GM23338 (cell line): ENCODE measurements at regions not wholly inside any gene's neighbourhood (a gene's known extent, or its start where the extent isn't known, plus 50 kb on each side); places are given as distances from the start of the nearest gene placed in this dataset.

Experiments used
- ATAC-seq: fragments of 200-7000 bp; cut with Tn5 transposase; 3 replicates; pipeline ENCODE4 v1.9.1; 2020
- DNase-seq: peaks from one replicate; pipeline ENCODE4 v3.0.0-alpha.2; 2015; ENCODE audit warnings: low spot score
- H2AFZ ChIP-seq: fragments of 200-600 bp; sonication (generic); 2 replicates; pipeline ENCODE4 v1.8.0; 2016; ENCODE audit warnings: antibody characterized with exemption, mild to moderate bottlenecking, moderate library complexity
- H3F3A ChIP-seq: fragments of 200-600 bp; sonication (generic); replicated peaks from 2 replicates; pipeline ENCODE4 v1.8.0; 2017; ENCODE audit warnings: antibody characterized with exemption, mixed run types, low read depth
- H3K27ac ChIP-seq: fragments of 200-600 bp; sonication (generic); 2 replicates; pipeline ENCODE4 v1.6.1; 2016; ENCODE audit warnings: low read depth
- H3K27me3 ChIP-seq: fragments of 200-600 bp; sonication (generic); 2 replicates; pipeline ENCODE4 v1.8.0; 2016; ENCODE audit warnings: mild to moderate bottlenecking, mixed run types, moderate library complexity; ENCODE audit not compliant: insufficient read depth
- H3K36me3 ChIP-seq: fragments of 200-600 bp; sonication (generic); 2 replicates; pipeline ENCODE4 v1.8.0; 2016; ENCODE audit warnings: mild to moderate bottlenecking; ENCODE audit not compliant: insufficient read depth
- H3K4me1 ChIP-seq: fragments of 200-600 bp; sonication (generic); 2 replicates; pipeline ENCODE4 v1.8.0; 2016; ENCODE audit warnings: mild to moderate bottlenecking, moderate library complexity; ENCODE audit not compliant: insufficient read depth
- H3K4me2 ChIP-seq: fragments of 200-600 bp; sonication (generic); 2 replicates; pipeline ENCODE4 v1.7.1; 2017; ENCODE audit warnings: mixed run types
- H3K4me3 ChIP-seq: fragments of 200-600 bp; sonication (generic); 2 replicates; pipeline ENCODE4 v1.6.1; 2016; ENCODE audit warnings: mixed run types
- H3K79me2 ChIP-seq: fragments of 200-600 bp; sonication (generic); replicated peaks from 2 replicates; pipeline ENCODE4 v1.8.0; 2017; ENCODE audit warnings: mild to moderate bottlenecking; ENCODE audit not compliant: insufficient read depth
- H3K9me2 ChIP-seq: fragments of 200-600 bp; sonication (generic); 2 replicates; pipeline ENCODE4 v1.8.0; 2017; ENCODE audit not compliant: insufficient read depth
- H4K20me1 ChIP-seq: fragments of 200-600 bp; sonication (generic); replicated peaks from 2 replicates; pipeline ENCODE4 v1.8.0; 2017; ENCODE audit warnings: mild to moderate bottlenecking; ENCODE audit not compliant: insufficient read depth
- H3K27ac Mint-ChIP-seq: 2 replicates; pipeline ENCODE4 v1.8.0; 2020; ENCODE audit warnings: inconsistent platforms, mild to moderate bottlenecking, moderate library complexity, mixed read lengths
- H3K27me3 Mint-ChIP-seq: 3 replicates; pipeline ENCODE4 v1.8.0; 2022; ENCODE audit warnings: low read depth, mild to moderate bottlenecking, moderate library complexity, mixed read lengths, inconsistent platforms; ENCODE audit not compliant: insufficient read depth, poor library complexity
- H3K36me3 Mint-ChIP-seq: 3 replicates; pipeline ENCODE4 v1.8.0; 2021; ENCODE audit warnings: low read depth, mild to moderate bottlenecking, inconsistent platforms, moderate library complexity, mixed read lengths
- H3K4me1 Mint-ChIP-seq: 3 replicates; pipeline ENCODE4 v1.8.0; 2020; ENCODE audit warnings: mild to moderate bottlenecking, inconsistent platforms, mixed read lengths
- H3K4me3 Mint-ChIP-seq: 3 replicates; pipeline ENCODE4 v1.8.0; 2021; ENCODE audit warnings: moderate library complexity, mild to moderate bottlenecking, inconsistent platforms, mixed read lengths
- H3K9me3 Mint-ChIP-seq: 3 replicates; pipeline ENCODE4 v1.8.0; 2020; ENCODE audit warnings: moderate library complexity, mild to moderate bottlenecking, inconsistent platforms, mixed read lengths
- CREB1 ChIP-seq: fragments of 250-450 bp; sonication (Bioruptor Pico); IDR thresholded peaks from 2 replicates; pipeline ENCODE4 v1.5.0; 2020; ENCODE audit warnings: low read depth, mild to moderate bottlenecking, moderate library complexity
- CTCF ChIP-seq, 2 experiments: fragments of 200-600 bp in 1 of 2; sonication (generic) in 1 of 2; conservative IDR thresholded peaks; 2 replicates each; pipeline versions ENCODE4 v1.5.1 to v1.6.1; 2016 to 2017; ENCODE audit warnings: antibody characterized with exemption in 2 of 2, low read depth in 2 of 2, mild to moderate bottlenecking in 2 of 2, moderate library complexity in 1 of 2
- ETS1 ChIP-seq: IDR thresholded peaks from 2 replicates; pipeline ENCODE4 v1.6.1; 2016; ENCODE audit warnings: antibody characterized with exemption
- EZH2phosphoT487 ChIP-seq: fragments of 200-600 bp; sonication (generic); IDR thresholded peaks from one replicate; pipeline ENCODE4 v1.8.1; 2018; ENCODE audit warnings: antibody characterized with exemption; ENCODE audit not compliant: unreplicated experiment
- NANOG ChIP-seq: IDR thresholded peaks from 2 replicates; pipeline ENCODE4 v1.6.1; 2016; ENCODE audit warnings: antibody characterized with exemption, borderline replicate concordance
- POLR2AphosphoS5 ChIP-seq: IDR thresholded peaks from 2 replicates; pipeline ENCODE4 v1.6.1; 2016; ENCODE audit warnings: antibody characterized with exemption, low read depth
- REST ChIP-seq: IDR thresholded peaks from one replicate; pipeline ENCODE4 v1.6.1; 2018; ENCODE audit warnings: antibody characterized with exemption; ENCODE audit not compliant: unreplicated experiment
- STAT1 ChIP-seq: IDR thresholded peaks from one replicate; pipeline ENCODE4 v1.6.1; 2016; ENCODE audit warnings: antibody characterized with exemption; ENCODE audit not compliant: unreplicated experiment
- ZNF331 ChIP-seq: fragments of 250-450 bp; sonication (Bioruptor Pico); IDR thresholded peaks from 2 replicates; pipeline ENCODE4 v1.5.0; 2020; ENCODE audit warnings: low read depth, mild to moderate bottlenecking, moderate library complexity
- ZNF462 ChIP-seq: fragments of 250-450 bp; sonication (Bioruptor Pico); IDR thresholded peaks from 2 replicates; pipeline ENCODE4 v1.5.0; 2020; ENCODE audit warnings: mild to moderate bottlenecking, moderate library complexity

- TF ChIP-seq ZNF462 (CRISPR knock-in tag) (no peak), CREB1 (CRISPR knock-in tag) (no peak), EZH2phosphoT487 (no peak), STAT1 (no peak)
Measured at GRCh38 chr11:22479971-22480720, 142.0 kb downstream of the SLC17A6 start (continued).

- Histone ChIP-seq H2AFZ (no peak overlapping the region), H3K27me3 (no peaks in the 10 kb centered on the region), H3K79me2 (no peaks in the 10 kb centered on the region), H3K4me2 (no peak overlapping the region), H3K36me3 (no peaks in the 10 kb centered on the region), H3K27ac (no peak overlapping the region), H3K9me2 (no peaks in the 10 kb centered on the region; the same call in 1 of the 2 replicates), H3F3A (no peaks in the 10 kb centered on the region), H3K4me1 (no peaks in the 10 kb centered on the region), H3K4me3 (no peak overlapping the region), H4K20me1 (no peaks in the 10 kb centered on the region)
- Mint-ChIP-seq H3K36me3 (no peaks in the 10 kb centered on the region), H3K4me1 (no peaks in the 10 kb centered on the region), H3K27ac (no peak overlapping the region), H3K4me3 (no peak overlapping the region), H3K9me3 (no peaks in the 10 kb centered on the region), H3K27me3 (no peaks in the 10 kb centered on the region)
- DNase-seq (no peak), ATAC-seq (no peak)
- TF ChIP-seq ZNF331 (no peak), REST (no peak), POLR2AphosphoS5 (no peak), NANOG (no peak), ETS1 (no peak), CTCF (conservative IDR thresholded peaks at IDR 0.05; ENCODE audit: low read depth in 2 of 2) (no peak)
Measured at GRCh38 chr11:22479208-22479607, 141.0 kb downstream of the SLC17A6 start.
